ENCODE measurements at regions not wholly inside any gene's neighbourhood (a gene's known extent, or its start where the extent isn't known, plus 50 kb on each side); places are given as distances from the start of the nearest gene placed in this dataset.

GRCh38 chr6:1240766-1241318 is 71.1 kb upstream of the FOXQ1 start:
- FAIRE-seq = no peak
- no peak for DNase-seq (ENCODE audit: insufficient read length, low spot score)
- TF ChIP-seq, protein P1, sequence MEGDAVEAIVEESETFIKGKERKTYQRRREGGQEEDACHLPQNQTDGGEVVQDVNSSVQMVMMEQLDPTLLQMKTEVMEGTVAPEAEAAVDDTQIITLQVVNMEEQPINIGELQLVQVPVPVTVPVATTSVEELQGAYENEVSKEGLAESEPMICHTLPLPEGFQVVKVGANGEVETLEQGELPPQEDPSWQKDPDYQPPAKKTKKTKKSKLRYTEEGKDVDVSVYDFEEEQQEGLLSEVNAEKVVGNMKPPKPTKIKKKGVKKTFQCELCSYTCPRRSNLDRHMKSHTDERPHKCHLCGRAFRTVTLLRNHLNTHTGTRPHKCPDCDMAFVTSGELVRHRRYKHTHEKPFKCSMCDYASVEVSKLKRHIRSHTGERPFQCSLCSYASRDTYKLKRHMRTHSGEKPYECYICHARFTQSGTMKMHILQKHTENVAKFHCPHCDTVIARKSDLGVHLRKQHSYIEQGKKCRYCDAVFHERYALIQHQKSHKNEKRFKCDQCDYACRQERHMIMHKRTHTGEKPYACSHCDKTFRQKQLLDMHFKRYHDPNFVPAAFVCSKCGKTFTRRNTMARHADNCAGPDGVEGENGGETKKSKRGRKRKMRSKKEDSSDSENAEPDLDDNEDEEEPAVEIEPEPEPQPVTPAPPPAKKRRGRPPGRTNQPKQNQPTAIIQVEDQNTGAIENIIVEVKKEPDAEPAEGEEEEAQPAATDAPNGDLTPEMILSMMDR (IDR thresholded peaks at IDR 0.05; ENCODE audit: insufficient read depth, missing control alignments) = no peak

DNA sequence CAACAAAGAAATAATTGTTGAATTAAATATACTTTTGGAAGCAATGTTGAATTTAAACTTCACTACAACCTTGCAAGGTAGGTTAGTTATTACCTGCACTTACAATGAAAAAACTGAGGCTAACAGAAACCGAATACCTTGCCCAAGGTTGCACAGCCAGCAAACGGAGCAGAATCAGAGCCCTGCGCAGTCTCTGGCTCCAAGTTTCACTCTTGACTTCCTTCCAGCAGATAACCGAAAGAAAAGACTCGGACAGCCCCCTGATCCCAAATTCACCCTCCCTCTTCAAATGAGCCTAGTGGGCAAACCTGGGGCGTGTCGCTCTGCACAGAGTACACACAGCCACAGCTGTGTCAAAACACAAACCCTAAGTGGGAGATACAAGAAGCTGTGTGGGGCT is 72.1 kb upstream of the FOXQ1 start:
- no peak for DNase-seq (ENCODE audit: insufficient read length, low spot score)
- TF ChIP-seq, protein P1 (IDR thresholded peaks at IDR 0.05; ENCODE audit: insufficient read depth, missing control alignments) = no peak

GRCh38 chr6:1238040-1238439 is 73.9 kb upstream of the FOXQ1 start:
- TF ChIP-seq, protein P1 (IDR thresholded peaks at IDR 0.05; ENCODE audit: insufficient read depth, missing control alignments) = no peak
- FAIRE-seq (no peak), DNase-seq (ENCODE audit: insufficient read length, low spot score) (no peak)

More for the DNA sequence above, 72.1 kb upstream of the FOXQ1 start:
- FAIRE-seq = no peak

DNA sequence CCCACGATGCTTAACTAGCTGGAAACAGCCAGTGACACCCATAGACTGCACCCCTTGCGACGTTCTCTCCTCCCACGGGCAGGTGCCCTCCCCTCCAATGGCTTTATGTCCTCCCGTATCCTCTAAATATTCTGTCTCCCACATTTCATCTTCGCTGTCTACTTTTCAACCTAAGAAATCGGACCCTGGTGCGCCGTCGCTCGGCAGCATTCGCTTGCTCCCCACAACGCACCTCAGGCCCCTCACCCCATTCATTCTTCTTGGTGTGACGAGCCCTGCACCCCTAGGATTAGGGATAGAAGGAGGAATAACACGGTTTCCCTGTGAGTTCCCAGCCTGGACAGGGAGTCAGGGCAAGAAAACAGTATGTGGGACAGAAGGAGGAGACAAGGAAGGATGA is 74.3 kb upstream of the FOXQ1 start:
- DNase-seq (ENCODE audit: insufficient read length, low spot score) (no peak), FAIRE-seq (no peak)
- TF ChIP-seq, protein P1 (IDR thresholded peaks at IDR 0.05; ENCODE audit: insufficient read depth, missing control alignments) = no peak

- FAIRE-seq (no peak), DNase-seq (ENCODE audit: insufficient read length, low spot score) (no peak)
- TF ChIP-seq, protein P1 (IDR thresholded peaks at IDR 0.05; ENCODE audit: insufficient read depth, missing control alignments) = no peak
These were observed 76.1 kb upstream of the FOXQ1 start for GRCh38 chr6:1235825-1236224.

- FAIRE-seq (no peak), DNase-seq (ENCODE audit: insufficient read length, low spot score) (no peak)
- TF ChIP-seq, protein P1 (IDR thresholded peaks at IDR 0.05; ENCODE audit: insufficient read depth, missing control alignments) = no peak
These were observed 78.0 kb upstream of the FOXQ1 start for GRCh38 chr6:1233924-1234323.

- DNase-seq (ENCODE audit: insufficient read length, low spot score) (no peak), FAIRE-seq (no peak)
- TF ChIP-seq, protein P1 (IDR thresholded peaks at IDR 0.05; ENCODE audit: insufficient read depth, missing control alignments) = no peak
These were observed 79.3 kb upstream of the FOXQ1 start for GRCh38 chr6:1232578-1232977.
